ENCODE measurements at regions not wholly inside any gene's neighbourhood (a gene's known extent, or its start where the extent isn't known, plus 50 kb on each side); places are given as distances from the start of the nearest gene placed in this dataset.
"Not testable (repeated sequence)": the region's sequence is repeated elsewhere in the genome, so short reads cannot be mapped to it uniquely, and the experiment has no call there.

DNA sequence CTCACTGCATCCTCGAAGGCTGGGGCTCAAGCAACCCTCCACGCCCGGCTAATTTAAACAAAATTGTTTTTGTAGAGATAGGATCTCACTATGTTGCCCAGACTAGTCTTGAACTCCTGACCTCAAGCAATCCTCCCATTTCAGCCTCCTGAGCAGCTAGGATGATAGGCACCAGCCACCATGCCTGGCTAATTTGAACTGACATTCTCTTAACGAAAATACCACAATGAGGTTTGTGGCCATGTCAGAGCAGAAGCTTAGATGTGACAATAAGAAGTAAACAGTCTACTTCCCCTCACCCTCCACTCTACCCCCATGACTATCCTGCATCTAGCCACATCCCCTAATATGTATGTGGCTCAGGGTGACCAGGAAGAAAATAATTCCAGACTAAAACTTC, 74.8 kb upstream of the PLCB4 start:
- H3K27me3 ChIP-seq (ENCODE audit: control insufficient read depth, insufficient read depth, low read length) = no peaks in the 10 kb centered on the region
- H3K36me3 ChIP-seq (ENCODE audit: control insufficient read depth, insufficient read depth, low read length) = no peaks in the 10 kb centered on the region
- TF ChIP-seq, protein P1, sequence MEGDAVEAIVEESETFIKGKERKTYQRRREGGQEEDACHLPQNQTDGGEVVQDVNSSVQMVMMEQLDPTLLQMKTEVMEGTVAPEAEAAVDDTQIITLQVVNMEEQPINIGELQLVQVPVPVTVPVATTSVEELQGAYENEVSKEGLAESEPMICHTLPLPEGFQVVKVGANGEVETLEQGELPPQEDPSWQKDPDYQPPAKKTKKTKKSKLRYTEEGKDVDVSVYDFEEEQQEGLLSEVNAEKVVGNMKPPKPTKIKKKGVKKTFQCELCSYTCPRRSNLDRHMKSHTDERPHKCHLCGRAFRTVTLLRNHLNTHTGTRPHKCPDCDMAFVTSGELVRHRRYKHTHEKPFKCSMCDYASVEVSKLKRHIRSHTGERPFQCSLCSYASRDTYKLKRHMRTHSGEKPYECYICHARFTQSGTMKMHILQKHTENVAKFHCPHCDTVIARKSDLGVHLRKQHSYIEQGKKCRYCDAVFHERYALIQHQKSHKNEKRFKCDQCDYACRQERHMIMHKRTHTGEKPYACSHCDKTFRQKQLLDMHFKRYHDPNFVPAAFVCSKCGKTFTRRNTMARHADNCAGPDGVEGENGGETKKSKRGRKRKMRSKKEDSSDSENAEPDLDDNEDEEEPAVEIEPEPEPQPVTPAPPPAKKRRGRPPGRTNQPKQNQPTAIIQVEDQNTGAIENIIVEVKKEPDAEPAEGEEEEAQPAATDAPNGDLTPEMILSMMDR (IDR thresholded peaks at IDR 0.05; ENCODE audit: insufficient read depth, low read length, severe bottlenecking) = no peak
- FAIRE-seq (no peak), DNase-seq (ENCODE audit: low read depth) (no peak)
- no peak overlapping the region for H3K4me3 ChIP-seq (ENCODE audit: low read depth, low read length)

DNA sequence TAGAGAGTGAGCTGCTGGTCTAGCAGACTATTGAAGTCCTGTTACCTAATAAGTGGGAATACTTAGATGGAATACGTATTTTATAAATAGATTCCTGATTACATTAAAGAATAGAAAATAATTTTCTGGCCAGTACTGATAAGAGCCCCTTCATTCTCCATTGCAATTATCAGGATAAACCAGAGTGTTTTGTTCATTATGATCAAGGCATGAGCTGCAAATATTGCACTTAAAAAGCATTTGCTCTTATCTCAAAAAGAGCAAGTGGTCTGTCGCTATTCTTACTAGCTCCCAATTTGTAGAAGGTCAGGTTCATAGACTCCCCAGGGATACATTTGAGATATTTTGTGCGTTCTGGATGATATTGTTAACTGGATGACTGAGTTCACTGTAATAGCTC, 73.1 kb upstream of the PLCB4 start:
- TF ChIP-seq, protein P1 (IDR thresholded peaks at IDR 0.05; ENCODE audit: insufficient read depth, low read length, severe bottlenecking) = no peak
- DNase-seq (ENCODE audit: low read depth) (no peak), FAIRE-seq (no peak)
- Histone ChIP-seq H3K4me3 (ENCODE audit: low read depth, low read length) (no peak overlapping the region), H3K36me3 (ENCODE audit: control insufficient read depth, insufficient read depth, low read length) (no peaks in the 10 kb centered on the region), H3K27me3 (ENCODE audit: control insufficient read depth, insufficient read depth, low read length) (no peaks in the 10 kb centered on the region)

DNA sequence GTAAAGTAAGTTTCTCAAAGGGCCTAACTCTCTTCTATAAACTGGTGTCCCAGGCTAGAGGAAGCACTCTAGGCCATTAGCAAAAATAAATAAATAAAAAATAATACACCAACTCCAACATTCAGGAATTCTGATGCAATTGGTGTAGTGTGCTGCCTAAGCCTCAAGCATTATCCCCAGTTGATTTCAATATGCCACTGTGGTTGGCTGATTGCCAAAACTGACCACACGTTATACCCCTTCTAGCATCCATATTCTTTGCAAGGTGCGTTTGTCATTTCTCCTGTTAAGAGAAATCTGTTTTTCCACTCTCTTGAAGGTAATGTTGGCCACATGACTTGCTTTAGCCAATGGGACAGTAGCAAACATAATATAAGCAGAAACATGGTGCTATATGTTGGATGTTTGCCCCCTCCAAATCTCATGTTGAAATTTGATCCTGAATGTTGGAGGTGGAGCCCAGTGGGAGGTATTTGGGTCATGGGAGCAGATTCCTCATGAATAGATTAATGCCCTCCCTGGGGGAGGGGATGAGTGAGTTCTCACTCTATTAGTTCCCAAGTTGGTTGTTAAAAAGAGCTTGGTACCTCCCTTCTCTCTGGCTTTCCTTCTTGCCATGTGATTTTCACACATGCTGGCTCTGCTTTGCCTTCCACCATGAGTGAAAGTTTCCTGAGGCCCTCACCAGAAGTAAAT, 71.9 kb upstream of the PLCB4 start:
- no peak for FAIRE-seq

DNA sequence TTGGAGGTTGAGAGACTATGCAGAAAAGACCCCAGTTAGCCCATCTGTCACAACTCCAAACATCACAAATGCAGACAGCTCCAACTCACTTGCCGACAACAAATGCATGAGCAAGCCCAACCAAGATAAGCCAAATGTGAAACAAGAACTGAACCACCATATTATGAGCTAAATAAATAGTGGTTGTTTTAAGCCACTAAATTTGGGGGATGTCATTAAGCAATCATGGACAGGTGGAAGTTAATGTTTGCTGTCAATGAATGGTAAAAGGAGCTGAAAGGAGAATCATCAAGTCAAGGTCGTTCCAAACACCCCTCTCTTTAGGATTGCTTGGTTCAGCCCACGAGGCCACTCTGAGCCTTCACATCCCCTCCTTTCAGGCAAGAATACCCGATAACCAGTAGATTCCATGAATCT, 71.2 kb upstream of the PLCB4 start:
- no peaks in the 10 kb centered on the region for H3K27me3 ChIP-seq (ENCODE audit: control insufficient read depth, insufficient read depth, low read length)
- FAIRE-seq = no peak
- DNase-seq (ENCODE audit: low read depth) = no peak
- no peaks in the 10 kb centered on the region for H3K36me3 ChIP-seq (ENCODE audit: control insufficient read depth, insufficient read depth, low read length)
- TF ChIP-seq, protein P1 (IDR thresholded peaks at IDR 0.05; ENCODE audit: insufficient read depth, low read length, severe bottlenecking) = no peak
- H3K4me3 ChIP-seq (ENCODE audit: low read depth, low read length) = no peak overlapping the region

More for the DNA sequence above, 71.9 kb upstream of the PLCB4 start:
- Histone ChIP-seq H3K4me3 (ENCODE audit: low read depth, low read length) (no peak overlapping the region), H3K36me3 (ENCODE audit: control insufficient read depth, insufficient read depth, low read length) (no peaks in the 10 kb centered on the region), H3K27me3 (ENCODE audit: control insufficient read depth, insufficient read depth, low read length) (no peaks in the 10 kb centered on the region)
- TF ChIP-seq, protein P1 (IDR thresholded peaks at IDR 0.05; ENCODE audit: insufficient read depth, low read length, severe bottlenecking) = no peak
- no peak for DNase-seq (ENCODE audit: low read depth)

DNA sequence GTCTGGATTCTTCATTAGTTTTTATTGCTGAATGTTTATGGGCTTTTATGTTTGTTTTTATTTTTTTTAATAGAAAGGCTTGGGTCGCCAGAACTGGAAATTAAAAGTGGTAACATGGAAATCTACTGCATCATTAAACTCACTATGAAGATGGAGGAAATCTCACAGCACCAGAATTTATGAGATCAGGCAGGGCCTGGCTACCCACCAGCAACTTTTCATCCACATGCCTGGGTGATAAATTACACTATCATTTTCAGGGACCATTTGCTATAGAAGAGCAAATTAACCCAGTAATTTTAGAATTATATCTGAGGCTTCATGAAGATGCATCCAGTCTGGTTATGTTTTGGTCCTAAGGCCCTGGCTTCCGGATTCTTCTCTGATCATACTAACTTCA, 57.8 kb upstream of the PLCB4 start:
- Histone ChIP-seq H3K4me3 (ENCODE audit: low read depth, low read length) (no peak overlapping the region), H3K36me3 (ENCODE audit: control insufficient read depth, insufficient read depth, low read length) (no peaks in the 10 kb centered on the region), H3K27me3 (ENCODE audit: control insufficient read depth, insufficient read depth, low read length) (no peaks in the 10 kb centered on the region)
- FAIRE-seq (no peak), DNase-seq (ENCODE audit: low read depth) (no peak)
- TF ChIP-seq, protein P1 (IDR thresholded peaks at IDR 0.05; ENCODE audit: insufficient read depth, low read length, severe bottlenecking) = no peak

DNA sequence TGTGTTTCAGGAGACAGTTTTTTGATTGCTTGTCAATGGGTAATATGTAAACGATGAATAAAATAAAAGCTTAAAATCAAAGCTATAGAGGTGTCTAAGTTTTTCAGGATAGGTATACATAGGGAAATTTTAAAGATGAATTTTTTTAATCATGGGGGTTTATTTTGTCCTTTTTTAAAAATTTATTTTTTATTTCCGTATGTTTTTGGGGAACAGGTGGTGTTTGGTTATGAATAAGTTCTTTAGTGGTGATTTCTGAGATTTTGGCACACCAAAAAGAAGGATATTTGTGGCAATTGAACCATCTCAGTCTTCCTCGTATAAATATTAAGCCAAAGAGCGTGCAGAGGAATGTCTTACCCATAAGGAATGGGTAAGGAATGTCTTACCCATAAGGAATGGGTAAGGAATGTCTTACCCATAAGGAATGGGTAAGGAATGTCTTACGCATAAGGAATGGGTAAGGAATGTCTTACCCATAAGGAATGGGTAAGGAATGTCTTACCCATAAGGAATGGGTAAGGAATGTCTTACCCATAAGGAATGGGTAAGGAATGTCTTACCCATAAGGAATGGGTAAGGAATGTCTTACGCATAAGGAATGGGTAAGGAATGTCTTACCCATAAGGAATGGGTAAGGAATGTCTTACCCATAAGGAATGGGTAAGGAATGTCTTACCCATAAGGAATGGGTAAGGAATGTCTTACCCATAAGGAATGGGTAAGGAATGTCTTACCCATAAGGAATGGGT, 53.5 kb upstream of the PLCB4 start:
- not testable (repeated sequence) for H3K27me3 ChIP-seq (ENCODE audit: control insufficient read depth, insufficient read depth, low read length); FAIRE-seq; DNase-seq (ENCODE audit: low read depth)

More for the DNA sequence above, 53.5 kb upstream of the PLCB4 start:
- not testable (repeated sequence) for H3K4me3 ChIP-seq (ENCODE audit: low read depth, low read length); H3K36me3 ChIP-seq (ENCODE audit: control insufficient read depth, insufficient read depth, low read length)

Data from bronchial epithelial cell (primary cell).